Loucy (cell line): ENCODE measurements at regions not wholly inside any gene's neighbourhood (a gene's known extent, or its start where the extent isn't known, plus 50 kb on each side); places are given as distances from the start of the nearest gene placed in this dataset.

Experiments
- H2AFZ ChIP-seq: fragments of 200-600 bp; sonication (generic); 2 replicates; pipeline ENCODE4 v1.6.0; 2016; ENCODE audit warnings: antibody characterized with exemption, mild to moderate bottlenecking, low read length, moderate library complexity
- H3F3A ChIP-seq: fragments of 200-600 bp; 2 replicates; pipeline ENCODE4 v1.6.0; 2016; ENCODE audit warnings: antibody characterized with exemption, low read depth, mild to moderate bottlenecking
- H3K27me3 ChIP-seq: fragments of 200-600 bp; sonication (generic); 2 replicates; pipeline ENCODE4 v1.6.1; 2014; ENCODE audit warnings: low read length, mild to moderate bottlenecking; ENCODE audit not compliant: insufficient read depth, poor library complexity, severe bottlenecking
- H3K36me3 ChIP-seq: fragments of 200-600 bp; sonication (generic); 2 replicates; pipeline ENCODE4 v1.6.1; 2016; ENCODE audit warnings: low read length; ENCODE audit not compliant: insufficient read depth
- H3K4me1 ChIP-seq: fragments of 200-600 bp; sonication (generic); 2 replicates; pipeline ENCODE4 v1.5.1; 2014; ENCODE audit warnings: low read length, mild to moderate bottlenecking; ENCODE audit not compliant: insufficient read depth, poor library complexity, severe bottlenecking
- H3K4me2 ChIP-seq: fragments of 200-600 bp; sonication (generic); 2 replicates; pipeline ENCODE4 v1.6.0; 2014; ENCODE audit warnings: antibody characterized with exemption, low read length, low read depth, mild to moderate bottlenecking; ENCODE audit not compliant: poor library complexity, severe bottlenecking
- H3K4me3 ChIP-seq: fragments of 200-600 bp; sonication (generic); 2 replicates; pipeline ENCODE4 v1.5.1; 2014; ENCODE audit warnings: low read length, mild to moderate bottlenecking, mixed read lengths; ENCODE audit not compliant: poor library complexity, severe bottlenecking
- H3K79me2 ChIP-seq: fragments of 200-600 bp; sonication (generic); 2 replicates; pipeline ENCODE4 v1.6.1; 2014; ENCODE audit warnings: low read length; ENCODE audit not compliant: insufficient read depth
- H3K9ac ChIP-seq: fragments of 200-600 bp; sonication (generic); 2 replicates; pipeline ENCODE4 v1.6.0; 2014; ENCODE audit warnings: mild to moderate bottlenecking, low read depth, low read length, moderate library complexity; ENCODE audit not compliant: poor library complexity, severe bottlenecking
- H3K9me2 ChIP-seq: fragments of 200-600 bp; sonication (generic); replicated peaks from 2 replicates; pipeline ENCODE4 v1.6.1; 2016; ENCODE audit warnings: low read depth, low read length, mixed read lengths
- H3K9me3 ChIP-seq: fragments of 200-600 bp; sonication (generic); 2 replicates; pipeline ENCODE4 v1.6.1; 2014; ENCODE audit warnings: mild to moderate bottlenecking, antibody characterized with exemption, low read length, low read depth; ENCODE audit not compliant: insufficient read depth
- H4K20me1 ChIP-seq: fragments of 200-600 bp; sonication (generic); 2 replicates; pipeline ENCODE4 v1.6.0; 2014; ENCODE audit warnings: antibody characterized with exemption, low read length, mild to moderate bottlenecking; ENCODE audit not compliant: insufficient read depth, poor library complexity, severe bottlenecking
- EZH2phosphoT487 ChIP-seq: fragments of 200-600 bp; IDR thresholded peaks from 2 replicates; pipeline ENCODE4 v1.6.1; 2018; ENCODE audit warnings: antibody characterized with exemption, mild to moderate bottlenecking, moderate library complexity, borderline replicate concordance
- TF ChIP-seq, protein P1 (sequence below): fragments of 200-600 bp; sonication (generic); conservative IDR thresholded peaks from 2 replicates; pipeline ENCODE4 v1.5.1; 2014; ENCODE audit warnings: mild to moderate bottlenecking, antibody characterized with exemption, low read length

DNA sequence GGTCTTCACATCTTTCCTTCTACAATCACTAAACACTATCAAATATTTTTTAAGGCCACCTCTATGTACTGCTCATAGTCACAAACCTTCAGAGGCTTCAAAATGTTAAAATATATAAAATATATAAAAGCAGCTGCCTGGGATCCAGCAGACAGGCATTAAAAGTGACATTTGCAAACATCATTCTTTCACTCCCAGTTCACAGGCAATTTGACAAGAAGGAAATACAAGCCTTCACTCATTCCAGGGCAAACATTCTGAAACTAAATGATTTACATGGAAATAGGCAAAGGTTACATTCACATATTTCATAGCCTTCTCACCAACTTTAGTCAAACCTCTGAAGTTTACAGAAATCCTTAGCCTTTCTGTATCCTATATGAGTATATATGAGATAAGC, 266.3 kb downstream of the TBL1XR1 start:
- Histone ChIP-seq H3K9me3 (no peaks in the 10 kb centered on the region), H4K20me1 (no peaks in the 10 kb centered on the region), H2AFZ (no peak overlapping the region)

DNA sequence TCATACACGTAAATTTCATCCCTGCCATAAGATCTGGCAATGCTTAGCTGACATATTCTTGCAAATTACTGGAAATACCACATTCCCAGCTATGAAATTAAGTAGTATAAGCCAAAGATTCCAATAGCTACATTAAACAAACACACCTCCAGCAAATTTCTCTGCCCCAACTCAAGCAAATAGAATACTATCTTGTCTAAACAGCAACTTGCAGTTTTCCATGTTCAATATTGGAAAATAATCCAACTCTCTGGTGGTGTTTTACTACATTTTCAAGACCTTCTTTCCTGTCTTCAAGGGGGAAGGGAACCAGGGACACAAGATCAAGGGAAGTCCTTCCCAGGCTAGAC, 268.7 kb downstream of the TBL1XR1 start:
- no peak overlapping the region for H3K4me2 ChIP-seq
- H3K79me2 ChIP-seq = no peaks in the 10 kb centered on the region
- H3K9ac ChIP-seq = no peak overlapping the region
- H3K36me3 ChIP-seq = no peaks in the 10 kb centered on the region
- no peak overlapping the region for H2AFZ ChIP-seq
- TF ChIP-seq, protein P1, sequence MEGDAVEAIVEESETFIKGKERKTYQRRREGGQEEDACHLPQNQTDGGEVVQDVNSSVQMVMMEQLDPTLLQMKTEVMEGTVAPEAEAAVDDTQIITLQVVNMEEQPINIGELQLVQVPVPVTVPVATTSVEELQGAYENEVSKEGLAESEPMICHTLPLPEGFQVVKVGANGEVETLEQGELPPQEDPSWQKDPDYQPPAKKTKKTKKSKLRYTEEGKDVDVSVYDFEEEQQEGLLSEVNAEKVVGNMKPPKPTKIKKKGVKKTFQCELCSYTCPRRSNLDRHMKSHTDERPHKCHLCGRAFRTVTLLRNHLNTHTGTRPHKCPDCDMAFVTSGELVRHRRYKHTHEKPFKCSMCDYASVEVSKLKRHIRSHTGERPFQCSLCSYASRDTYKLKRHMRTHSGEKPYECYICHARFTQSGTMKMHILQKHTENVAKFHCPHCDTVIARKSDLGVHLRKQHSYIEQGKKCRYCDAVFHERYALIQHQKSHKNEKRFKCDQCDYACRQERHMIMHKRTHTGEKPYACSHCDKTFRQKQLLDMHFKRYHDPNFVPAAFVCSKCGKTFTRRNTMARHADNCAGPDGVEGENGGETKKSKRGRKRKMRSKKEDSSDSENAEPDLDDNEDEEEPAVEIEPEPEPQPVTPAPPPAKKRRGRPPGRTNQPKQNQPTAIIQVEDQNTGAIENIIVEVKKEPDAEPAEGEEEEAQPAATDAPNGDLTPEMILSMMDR = no peak
- no peak for TF ChIP-seq EZH2phosphoT487
- no peaks in the 10 kb centered on the region for H4K20me1 ChIP-seq
- no peaks in the 10 kb centered on the region for H3K9me2 ChIP-seq
- H3K4me3 ChIP-seq = no peak overlapping the region
- no peaks in the 10 kb centered on the region for H3K9me3 ChIP-seq
- H3K27me3 ChIP-seq = no peaks in the 10 kb centered on the region
- peaks cover 9% of the 10 kb centered on the region for H3K4me1 ChIP-seq
- H3F3A ChIP-seq = no peaks in the 10 kb centered on the region

More for the DNA sequence above, 266.3 kb downstream of the TBL1XR1 start:
- Histone ChIP-seq H3K27me3 (no peaks in the 10 kb centered on the region), H3F3A (no peaks in the 10 kb centered on the region), H3K36me3 (no peaks in the 10 kb centered on the region), H3K79me2 (no peaks in the 10 kb centered on the region), H3K4me3 (no peak overlapping the region), H3K4me2 (no peak overlapping the region), H3K9me2 (no peaks in the 10 kb centered on the region), H3K9ac (no peak overlapping the region), H3K4me1 (peaks cover 9% of the 10 kb centered on the region)
- no peak for TF ChIP-seq EZH2phosphoT487

DNA sequence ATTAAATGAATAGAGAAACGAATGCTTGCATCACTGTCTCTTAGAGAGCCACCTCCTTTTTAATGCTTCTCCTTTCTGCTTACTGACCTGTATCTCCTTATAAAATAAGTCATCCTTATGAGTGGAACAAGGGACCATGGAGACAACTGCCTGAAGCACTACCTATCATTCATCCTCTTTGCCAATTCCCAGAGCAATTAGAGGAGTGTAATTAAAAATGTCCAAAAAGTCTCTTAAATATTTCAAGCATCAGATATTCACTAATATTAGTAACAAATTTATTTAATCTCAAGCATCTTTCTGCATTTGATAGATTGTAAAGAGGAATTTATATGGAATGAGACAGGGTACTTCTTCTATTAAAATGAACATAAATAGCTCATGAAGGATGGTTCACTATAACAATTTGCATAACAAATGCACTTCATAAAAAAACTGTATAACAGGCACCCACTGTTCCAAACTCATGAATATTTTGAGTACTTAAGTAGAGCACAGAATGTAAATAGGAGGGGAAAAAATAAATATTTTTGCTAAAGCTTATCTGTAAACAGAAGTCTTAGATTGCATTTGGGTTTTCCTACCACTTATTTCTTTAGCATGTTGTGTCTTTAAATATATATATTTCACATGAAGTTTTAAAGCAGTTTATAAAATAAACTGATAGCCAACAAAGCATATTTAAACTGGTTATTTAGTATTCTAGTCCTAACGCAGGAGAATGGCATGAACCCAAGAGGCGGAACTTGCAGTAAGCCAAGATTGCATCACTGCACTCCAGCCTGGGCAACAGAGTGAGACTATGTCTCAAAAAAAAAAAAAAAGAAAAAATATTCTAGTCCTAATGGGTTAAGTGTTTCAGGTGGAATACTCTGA, 269.3 kb downstream of the TBL1XR1 start:
- Histone ChIP-seq H3K4me3 (no peak overlapping the region), H3K79me2 (no peaks in the 10 kb centered on the region), H3K36me3 (no peaks in the 10 kb centered on the region), H4K20me1 (no peaks in the 10 kb centered on the region), H3F3A (no peaks in the 10 kb centered on the region), H2AFZ (no peak overlapping the region), H3K9me3 (no peaks in the 10 kb centered on the region), H3K27me3 (no peaks in the 10 kb centered on the region), H3K9ac (no peak overlapping the region), H3K9me2 (no peaks in the 10 kb centered on the region), H3K4me1 (peaks cover 9% of the 10 kb centered on the region), H3K4me2 (no peak overlapping the region)
- TF ChIP-seq EZH2phosphoT487 = no peak
- TF ChIP-seq, protein P1 = no peak

DNA sequence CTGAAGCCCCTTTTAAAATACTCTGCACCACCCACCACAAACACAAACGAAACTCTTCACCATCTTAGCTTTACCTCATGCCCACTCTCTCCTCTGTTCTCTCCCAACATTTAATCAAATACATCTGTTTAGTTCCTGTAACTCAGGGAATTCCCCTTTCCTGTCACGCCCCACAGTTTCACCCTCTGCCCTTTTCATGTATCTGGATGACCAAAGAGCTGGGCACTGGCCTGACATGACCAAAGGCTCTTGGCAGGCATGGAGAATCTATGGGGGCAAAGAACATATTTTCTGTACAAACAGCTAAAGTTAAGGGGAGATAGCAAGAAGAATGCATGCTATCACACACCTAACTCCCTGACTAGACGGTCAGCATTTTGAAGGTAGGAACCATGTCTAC, 270.0 kb downstream of the TBL1XR1 start:
- Histone ChIP-seq H3K4me3 (no peak overlapping the region), H4K20me1 (no peaks in the 10 kb centered on the region)

More for the DNA sequence above, 270.0 kb downstream of the TBL1XR1 start:
- Histone ChIP-seq H3K27me3 (no peaks in the 10 kb centered on the region), H3K9ac (no peak overlapping the region), H3K9me3 (no peaks in the 10 kb centered on the region), H3F3A (no peaks in the 10 kb centered on the region), H3K4me2 (no peak overlapping the region), H3K4me1 (peaks cover 12% of the 10 kb centered on the region), H3K9me2 (no peaks in the 10 kb centered on the region), H3K36me3 (no peaks in the 10 kb centered on the region), H3K79me2 (no peaks in the 10 kb centered on the region), H2AFZ (no peak overlapping the region)
- no peak for TF ChIP-seq EZH2phosphoT487
- TF ChIP-seq, protein P1 = no peak
